GM18507 (cell line): ENCODE measurements at regions not wholly inside any gene's neighbourhood (a gene's known extent, or its start where the extent isn't known, plus 50 kb on each side); places are given as distances from the start of the nearest gene placed in this dataset.
"Not testable (repeated sequence)": the region's sequence is repeated elsewhere in the genome, so short reads cannot be mapped to it uniquely, and the experiment has no call there.

Experiments
- DNase-seq: peaks from one replicate; pipeline ENCODE4 v3.0.0; 2011; ENCODE audit warnings: low read depth; ENCODE audit not compliant: insufficient read length; ENCODE audit errors: extremely low spot score
- FAIRE-seq: peaks from 2 replicates; lab custom pipeline; 2011; peaks lifted over from hg19 to GRCh38; lab: Jason Lieb, UNC

GRCh38 chr13:111488486-111489132 is 168.2 kb downstream of the TEX29 start:
- FAIRE-seq (no peak), DNase-seq (no peak)

- FAIRE-seq (no peak), DNase-seq (no peak)
These were observed 168.9 kb downstream of the TEX29 start for GRCh38 chr13:111489301-111489700.

GRCh38 chr13:111490611-111491010 is 170.2 kb downstream of the TEX29 start:
- FAIRE-seq (no peak), DNase-seq (no peak)

GRCh38 chr13:111491021-111491420 is 170.6 kb downstream of the TEX29 start:
- DNase-seq = no peak
- FAIRE-seq = no peak

GRCh38 chr13:111491659-111492058 is 171.2 kb downstream of the TEX29 start:
- DNase-seq (no peak), FAIRE-seq (no peak)

- FAIRE-seq = no peak
These were observed 172.0 kb downstream of the TEX29 start for GRCh38 chr13:111492341-111492950.

GRCh38 chr13:111492958-111493357 is 172.5 kb downstream of the TEX29 start:
- FAIRE-seq = no peak
- no peak for DNase-seq

More at GRCh38 chr13:111492341-111492950, 172.0 kb downstream of the TEX29 start:
- no peak for DNase-seq

- no peak for DNase-seq
- FAIRE-seq = no peak
These were observed 173.0 kb downstream of the TEX29 start for GRCh38 chr13:111493468-111493867.

- FAIRE-seq = no peak
- DNase-seq = no peak
These were observed 174.2 kb downstream of the TEX29 start for GRCh38 chr13:111494641-111495040.

- DNase-seq, FAIRE-seq: not testable (repeated sequence)
These were observed 181.4 kb downstream of the TEX29 start for GRCh38 chr13:111501596-111502535.

- no peak for FAIRE-seq
- DNase-seq = no peak
These were observed 182.5 kb downstream of the TEX29 start for GRCh38 chr13:111502957-111503356.

GRCh38 chr13:111503376-111503775 is 182.9 kb downstream of the TEX29 start:
- no peak for FAIRE-seq

GRCh38 chr13:111503905-111504695 is 183.7 kb downstream of the TEX29 start:
- DNase-seq (no peak), FAIRE-seq (no peak)

More at GRCh38 chr13:111503376-111503775, 182.9 kb downstream of the TEX29 start:
- no peak for DNase-seq

GRCh38 chr13:111505175-111505777 is 184.8 kb downstream of the TEX29 start:
- DNase-seq (no peak), FAIRE-seq (no peak)

- no peak for FAIRE-seq
- no peak for DNase-seq
These were observed 185.7 kb downstream of the TEX29 start for GRCh38 chr13:111506125-111506524.

GRCh38 chr13:111506621-111507020 is 186.2 kb downstream of the TEX29 start:
- FAIRE-seq (no peak), DNase-seq (no peak)

- DNase-seq = no peak
- FAIRE-seq = no peak
These were observed 187.9 kb downstream of the TEX29 start for GRCh38 chr13:111508164-111508870.

- FAIRE-seq (no peak), DNase-seq (no peak)
These were observed 188.6 kb downstream of the TEX29 start for GRCh38 chr13:111508902-111509509.
